HEK293 (cell line): ENCODE measurements at regions not wholly inside any gene's neighbourhood (a gene's known extent, or its start where the extent isn't known, plus 50 kb on each side); places are given as distances from the start of the nearest gene placed in this dataset.

Experiments used
- AEBP2 ChIP-seq: fragments of 450-650 bp; formaldehyde crosslinking; IDR thresholded peaks from 2 replicates; pipeline ENCODE4 v1.5.1; 2016; ENCODE audit warnings: missing biosample characterization, missing genetic modification characterization, borderline replicate concordance
- REST ChIP-seq: fragments of 450-650 bp; formaldehyde crosslinking; IDR thresholded peaks from 2 replicates; pipeline ENCODE4 v1.5.1; 2016; ENCODE audit warnings: missing biosample characterization, missing genetic modification characterization
- ZNF626 ChIP-seq: fragments of 450-650 bp; sonication (Bioruptor Pico); formaldehyde crosslinking; IDR thresholded peaks from 2 replicates; pipeline ENCODE4 v1.5.1; 2018; ENCODE audit warnings: missing biosample characterization, missing genetic modification characterization, inconsistent platforms

GRCh38 chr2:142236181-142236580, 105.4 kb upstream of the LRP1B start:
- TF ChIP-seq ZNF626: no peak
- no peak for TF ChIP-seq AEBP2 (tag by site-specific recombination)
- TF ChIP-seq REST (tag by site-specific recombination): no peak
